NT2/D1 (cell line): ENCODE measurements at regions not wholly inside any gene's neighbourhood (a gene's known extent, or its start where the extent isn't known, plus 50 kb on each side); places are given as distances from the start of the nearest gene placed in this dataset.

Experiments used
- SUZ12 ChIP-seq: IDR thresholded peaks from 2 replicates; pipeline ENCODE4 v1.6.1; 2011; ENCODE audit not compliant: insufficient read length, insufficient read depth; ENCODE audit errors: extremely low read depth
- ZNF274 ChIP-seq: IDR thresholded peaks from 2 replicates; pipeline ENCODE4 v1.6.1; 2011; ENCODE audit warnings: mild to moderate bottlenecking, low read depth, low read length

GRCh38 chr1:208496467-208497371 is 252.5 kb upstream of the PLXNA2 start:
- TF ChIP-seq ZNF274: no peak
- TF ChIP-seq SUZ12: no peak
